ENCODE measurements at regions not wholly inside any gene's neighbourhood (a gene's known extent, or its start where the extent isn't known, plus 50 kb on each side); places are given as distances from the start of the nearest gene placed in this dataset.
"Not testable (repeated sequence)": the region's sequence is repeated elsewhere in the genome, so short reads cannot be mapped to it uniquely, and the experiment has no call there.

DNA sequence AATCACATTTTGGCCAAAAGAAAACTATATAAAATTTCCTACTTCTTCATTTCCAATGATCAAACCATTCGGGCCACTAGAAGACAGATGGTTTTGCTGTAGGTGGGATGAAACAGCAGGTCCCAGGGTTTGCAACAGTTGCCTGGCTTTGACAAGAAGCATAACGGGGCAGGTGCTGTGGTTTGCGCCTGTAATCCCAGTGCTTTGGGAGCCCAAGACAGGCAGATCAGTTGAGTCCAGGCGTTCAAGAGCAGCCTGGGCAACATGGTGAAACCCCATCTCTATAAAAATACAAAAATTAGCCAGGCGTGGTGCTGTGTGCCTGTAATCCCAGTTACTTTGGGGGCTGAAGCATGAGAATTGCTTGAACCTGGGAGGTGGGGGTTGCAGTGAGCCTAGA, 81.4 kb upstream of the XPO1 start:
- Mint-ChIP-seq H3K36me3 (ENCODE audit: low read depth) (no peaks in the 10 kb centered on the region), H3K27ac (ENCODE audit: unreplicated experiment) (no peak overlapping the region)
- DNase-seq (ENCODE audit: low spot score), result peak; percentile 42

GRCh38 chr2:61617610-61618009, 79.5 kb upstream of the XPO1 start:
- Mint-ChIP-seq H3K27me3 (ENCODE audit: low read depth) (no peaks in the 10 kb centered on the region), H3K4me1 (ENCODE audit: low read depth) (peaks cover 32% of the 10 kb centered on the region), H3K36me3 (ENCODE audit: low read depth) (no peaks in the 10 kb centered on the region), H3K27ac (ENCODE audit: unreplicated experiment) (no peak overlapping the region), H3K4me3 (ENCODE audit: unreplicated experiment) (no peak overlapping the region), H3K9me3 (ENCODE audit: low read depth) (no peaks in the 10 kb centered on the region)
- TF ChIP-seq CTCF (IDR thresholded peaks at IDR 0.05), result no peak
- peak; percentile 40 for DNase-seq (ENCODE audit: low spot score)

More for the DNA sequence above, 81.4 kb upstream of the XPO1 start:
- Mint-ChIP-seq H3K27me3 (ENCODE audit: low read depth) (no peaks in the 10 kb centered on the region), H3K4me3 (ENCODE audit: unreplicated experiment) (no peak overlapping the region), H3K9me3 (ENCODE audit: low read depth) (no peaks in the 10 kb centered on the region), H3K4me1 (ENCODE audit: low read depth) (peaks cover 32% of the 10 kb centered on the region)
- no peak for TF ChIP-seq CTCF (IDR thresholded peaks at IDR 0.05)

GRCh38 chr2:61605245-61605644, 67.1 kb upstream of the XPO1 start:
- no peaks in the 10 kb centered on the region for H3K9me3 Mint-ChIP-seq (ENCODE audit: low read depth)
- H3K27ac Mint-ChIP-seq (ENCODE audit: unreplicated experiment), result no peak overlapping the region
- no peaks in the 10 kb centered on the region for H3K27me3 Mint-ChIP-seq (ENCODE audit: low read depth)
- no peaks in the 10 kb centered on the region for H3K4me1 Mint-ChIP-seq (ENCODE audit: low read depth)
- H3K4me3 Mint-ChIP-seq (ENCODE audit: unreplicated experiment), result no peak overlapping the region
- H3K36me3 Mint-ChIP-seq (ENCODE audit: low read depth), result no peaks in the 10 kb centered on the region
- no peak for TF ChIP-seq CTCF (IDR thresholded peaks at IDR 0.05)
- peak; percentile 12 for DNase-seq (ENCODE audit: low spot score)

DNA sequence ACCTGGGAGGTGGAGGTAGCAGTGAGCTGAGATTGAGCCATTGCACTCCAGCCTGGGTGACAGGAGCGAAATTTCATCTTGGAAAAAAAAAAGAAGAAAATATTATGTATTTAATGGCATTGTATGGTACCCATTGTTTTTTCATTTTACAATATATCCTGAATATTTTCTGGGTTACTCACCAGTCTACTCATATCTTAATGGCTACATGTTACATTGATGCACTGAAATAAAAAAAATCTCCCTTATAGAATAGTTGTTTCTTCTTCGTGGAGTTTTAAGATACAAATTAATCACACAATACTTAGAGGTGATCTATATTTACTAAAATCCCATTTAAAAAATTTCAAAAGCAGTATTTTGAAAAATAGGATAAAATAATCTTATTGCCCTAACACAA, 66.3 kb upstream of the XPO1 start:
- Mint-ChIP-seq H3K4me3 (ENCODE audit: unreplicated experiment) (no peak overlapping the region), H3K4me1 (ENCODE audit: low read depth) (no peaks in the 10 kb centered on the region), H3K27me3 (ENCODE audit: low read depth) (no peaks in the 10 kb centered on the region), H3K27ac (ENCODE audit: unreplicated experiment) (no peak overlapping the region), H3K9me3 (ENCODE audit: low read depth) (no peaks in the 10 kb centered on the region), H3K36me3 (ENCODE audit: low read depth) (no peaks in the 10 kb centered on the region)
- no peak for DNase-seq (ENCODE audit: low spot score)
- no peak for TF ChIP-seq CTCF (IDR thresholded peaks at IDR 0.05)

DNA sequence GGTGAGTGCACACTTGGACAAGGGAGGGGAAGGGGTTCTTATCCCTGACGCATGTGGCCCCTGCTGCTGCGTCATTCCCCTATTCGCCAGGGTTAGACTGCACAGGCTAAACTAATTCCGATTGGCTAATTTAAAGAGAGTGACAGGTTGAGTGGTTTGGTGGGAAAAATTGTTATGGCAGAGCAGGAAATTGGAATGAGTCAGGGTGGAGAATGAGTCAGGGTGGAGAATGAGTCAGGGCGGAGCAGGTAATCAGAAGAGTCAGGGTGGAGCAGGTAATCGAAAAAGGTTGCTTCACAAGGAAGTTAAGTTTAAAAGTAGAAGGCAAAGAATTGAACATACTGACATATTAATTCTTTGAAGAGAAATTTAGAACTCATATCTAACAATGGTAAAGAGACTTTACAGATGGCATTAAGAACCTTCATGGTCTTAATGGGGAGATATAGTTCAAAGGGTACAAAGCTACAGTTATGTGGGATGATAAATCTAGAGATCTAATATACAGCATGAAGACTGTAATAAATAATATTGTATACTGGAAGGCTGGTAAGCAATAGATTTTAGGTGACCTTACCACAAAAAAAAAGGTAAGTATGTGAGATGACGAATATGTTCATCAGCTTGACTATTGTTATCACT, 60.5 kb upstream of the XPO1 start:
- DNase-seq (ENCODE audit: low spot score); H3K27ac Mint-ChIP-seq (ENCODE audit: unreplicated experiment); H3K36me3 Mint-ChIP-seq (ENCODE audit: low read depth): not testable (repeated sequence)

More for the DNA sequence above, 60.5 kb upstream of the XPO1 start:
- H3K4me1 Mint-ChIP-seq (ENCODE audit: low read depth); H3K4me3 Mint-ChIP-seq (ENCODE audit: unreplicated experiment); H3K27me3 Mint-ChIP-seq (ENCODE audit: low read depth); H3K9me3 Mint-ChIP-seq (ENCODE audit: low read depth): not testable (repeated sequence)
